ENCODE measurements at regions not wholly inside any gene's neighbourhood (a gene's known extent, or its start where the extent isn't known, plus 50 kb on each side); places are given as distances from the start of the nearest gene placed in this dataset.

DNA sequence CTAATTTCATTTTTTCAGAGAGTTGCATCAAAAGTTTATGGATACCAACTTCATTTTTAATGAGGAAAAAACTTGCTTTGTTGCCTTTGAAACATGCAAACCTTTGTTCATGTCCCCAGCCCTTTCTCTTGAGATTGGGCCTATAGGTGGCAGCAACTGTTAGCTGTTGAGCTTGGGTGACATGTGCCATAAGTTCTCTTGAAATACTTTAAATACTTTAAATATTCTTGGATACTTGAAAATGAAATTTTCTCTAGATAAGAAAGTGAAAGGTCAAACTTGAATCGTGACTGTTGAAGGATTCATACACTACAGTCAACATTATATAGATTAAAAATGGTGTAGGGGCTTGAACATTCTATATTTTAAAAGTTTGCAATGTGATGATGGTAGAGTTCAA lies 294.9 kb downstream of the NDFIP2 start:
- TF ChIP-seq GATA2 (IDR thresholded peaks at IDR 0.05; ENCODE audit: low read depth, low read length) (no peak), GATA3 (IDR thresholded peaks at IDR 0.05; ENCODE audit: low read depth, low read length) (no peak)

DNA sequence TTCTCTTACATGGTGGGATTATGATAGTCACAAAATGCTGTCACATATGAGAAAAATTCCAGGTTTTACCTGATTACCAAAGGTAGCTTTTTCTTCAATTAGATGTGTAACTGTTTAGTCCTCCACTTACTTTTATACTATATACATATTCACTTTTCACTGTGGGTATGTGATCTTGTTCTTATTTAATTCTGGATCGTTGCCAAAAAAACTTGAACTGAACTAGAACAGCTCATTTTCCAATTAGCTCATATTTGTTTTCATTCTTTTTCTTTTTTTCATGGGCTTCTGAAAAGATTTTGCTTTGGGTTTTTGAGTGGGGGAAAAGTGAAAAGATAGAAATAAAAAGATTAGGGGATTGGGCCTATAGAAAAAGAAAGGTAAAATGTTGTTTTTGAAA lies 291.9 kb downstream of the NDFIP2 start:
- TF ChIP-seq GATA2 (IDR thresholded peaks at IDR 0.05; ENCODE audit: low read depth, low read length) (no peak), GATA3 (IDR thresholded peaks at IDR 0.05; ENCODE audit: low read depth, low read length) (no peak)

DNA sequence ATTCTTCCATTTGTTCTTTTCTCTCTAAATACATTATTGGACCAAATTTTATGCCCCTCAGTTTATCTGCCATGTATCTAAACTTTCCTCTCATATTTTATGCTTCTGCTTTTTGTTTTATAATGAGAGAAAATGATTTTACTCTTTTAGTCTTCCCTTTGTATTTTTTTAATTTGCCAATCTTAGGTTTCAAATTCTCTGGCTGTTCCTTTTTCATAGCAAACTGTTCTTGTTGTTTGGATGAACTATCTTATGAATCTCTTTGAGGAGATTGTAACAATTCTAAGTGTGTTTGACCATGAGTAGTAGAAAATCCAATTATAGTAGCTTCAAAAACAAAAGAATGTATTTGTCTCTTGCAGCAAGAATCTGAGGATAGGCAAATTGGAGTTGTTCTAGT lies 290.5 kb downstream of the NDFIP2 start:
- TF ChIP-seq GATA2 (IDR thresholded peaks at IDR 0.05; ENCODE audit: low read depth, low read length) (no peak), GATA3 (IDR thresholded peaks at IDR 0.05; ENCODE audit: low read depth, low read length) (no peak)

DNA sequence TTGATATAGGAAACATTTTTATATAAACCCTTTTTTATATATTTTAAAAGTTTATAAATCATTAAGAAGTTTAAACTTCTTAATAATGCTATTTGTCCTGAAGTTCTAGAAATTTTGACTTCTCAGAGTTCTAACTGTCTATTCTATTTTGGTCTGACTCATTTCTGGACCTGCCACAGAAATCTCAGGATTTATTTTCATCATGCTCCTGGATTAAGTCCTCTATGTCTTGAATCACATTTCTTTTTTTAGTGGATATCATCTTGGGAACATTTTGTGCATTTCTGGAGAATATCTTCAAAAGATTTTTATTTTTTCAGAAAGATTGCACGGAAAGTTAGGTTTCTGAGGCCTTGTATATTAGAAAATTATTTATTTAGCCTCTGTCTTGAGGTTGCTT lies 289.1 kb downstream of the NDFIP2 start:
- TF ChIP-seq GATA2 (IDR thresholded peaks at IDR 0.05; ENCODE audit: low read depth, low read length) (no peak), GATA3 (IDR thresholded peaks at IDR 0.05; ENCODE audit: low read depth, low read length) (no peak)

DNA sequence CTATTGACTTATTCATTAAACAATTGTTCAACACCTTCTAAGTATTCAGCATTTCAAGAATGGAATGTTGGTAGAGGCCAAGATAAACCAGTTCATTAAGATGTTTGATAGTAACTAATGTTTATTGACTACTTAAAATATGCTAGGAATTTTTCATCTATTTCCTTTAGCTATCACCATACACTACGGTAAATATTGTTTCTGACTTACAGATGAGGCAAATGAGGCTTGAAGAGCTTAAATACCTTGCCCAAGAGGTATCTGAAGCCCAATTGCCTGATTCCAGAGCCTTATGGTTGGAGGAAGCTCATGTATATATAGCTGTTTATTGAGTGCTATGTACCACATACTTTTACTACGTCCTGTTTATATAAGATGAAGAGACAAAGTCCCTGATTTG lies 286.2 kb downstream of the NDFIP2 start:
- no peak for TF ChIP-seq GATA3 (IDR thresholded peaks at IDR 0.05; ENCODE audit: low read depth, low read length)
- no peak for TF ChIP-seq GATA2 (IDR thresholded peaks at IDR 0.05; ENCODE audit: low read depth, low read length)

DNA sequence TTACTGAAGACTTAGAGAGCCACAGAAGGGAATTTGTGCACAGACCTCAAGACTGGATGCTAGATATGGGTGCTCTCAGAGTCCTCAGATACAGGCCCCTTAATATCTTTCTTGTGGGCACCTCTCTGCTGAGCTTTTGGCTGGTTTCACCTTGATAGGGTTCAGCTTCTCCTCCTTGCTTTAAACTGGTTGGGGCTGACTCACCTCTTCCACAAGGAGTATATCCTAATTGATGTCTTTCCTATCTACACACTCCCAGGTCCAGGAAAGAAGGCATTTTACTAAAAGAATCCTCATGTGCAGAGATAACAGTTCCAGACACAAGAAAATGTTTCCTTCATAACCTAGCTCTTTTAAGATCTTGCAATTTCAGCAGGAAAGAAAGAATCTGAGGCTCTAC lies 284.4 kb downstream of the NDFIP2 start:
- no peak for TF ChIP-seq GATA2 (IDR thresholded peaks at IDR 0.05; ENCODE audit: low read depth, low read length)
- TF ChIP-seq GATA3 (IDR thresholded peaks at IDR 0.05; ENCODE audit: low read depth, low read length), result no peak

DNA sequence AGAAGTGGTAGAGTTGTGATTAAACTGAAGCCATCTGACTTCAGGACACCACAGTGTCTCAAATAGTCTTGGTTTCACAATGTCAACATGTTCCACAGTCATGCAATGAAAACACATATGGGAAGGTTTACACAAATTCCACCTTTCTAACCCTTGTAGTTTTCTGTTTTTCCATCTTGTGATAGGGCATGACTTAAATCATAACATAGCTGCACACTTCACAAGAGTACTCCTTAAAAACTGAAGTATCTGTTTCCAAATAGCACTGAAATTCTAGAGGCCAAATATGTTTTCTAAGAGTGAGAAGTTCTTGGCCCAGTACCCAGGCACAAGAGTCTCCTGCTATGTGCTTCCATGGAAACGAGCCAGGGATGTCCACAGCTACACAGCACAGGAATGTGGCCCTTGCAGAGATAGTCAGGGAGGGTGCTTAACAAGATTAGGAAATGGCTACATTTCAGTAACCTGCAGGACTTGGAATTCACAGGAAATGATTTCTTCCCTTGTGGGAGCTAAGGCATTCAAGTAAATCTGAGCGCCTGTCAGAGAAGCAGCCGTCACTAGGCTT lies 269.1 kb downstream of the NDFIP2 start:
- TF ChIP-seq GATA2 (IDR thresholded peaks at IDR 0.05; ENCODE audit: low read depth, low read length) (no peak), GATA3 (IDR thresholded peaks at IDR 0.05; ENCODE audit: low read depth, low read length) (no peak)

DNA sequence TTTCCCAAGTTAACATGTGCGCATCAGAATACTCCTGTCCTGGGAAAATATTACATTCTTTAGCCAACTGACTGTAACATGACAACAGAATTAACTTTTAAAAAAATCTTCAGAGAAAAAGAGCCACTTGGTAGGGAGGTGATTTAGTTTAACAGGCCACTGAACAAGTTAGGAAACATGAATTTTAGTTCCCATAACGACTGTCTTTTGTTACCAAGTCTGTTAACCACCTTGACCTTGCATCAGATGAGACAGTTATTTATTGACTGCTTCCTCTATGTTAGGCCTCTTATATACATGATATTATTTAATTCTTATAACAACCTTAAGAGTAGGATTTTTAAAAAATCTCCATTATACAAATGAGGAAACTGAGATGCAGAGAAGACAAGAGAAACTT lies 268.6 kb downstream of the NDFIP2 start:
- TF ChIP-seq GATA2 (IDR thresholded peaks at IDR 0.05; ENCODE audit: low read depth, low read length), result no peak
- no peak for TF ChIP-seq GATA3 (IDR thresholded peaks at IDR 0.05; ENCODE audit: low read depth, low read length)

DNA sequence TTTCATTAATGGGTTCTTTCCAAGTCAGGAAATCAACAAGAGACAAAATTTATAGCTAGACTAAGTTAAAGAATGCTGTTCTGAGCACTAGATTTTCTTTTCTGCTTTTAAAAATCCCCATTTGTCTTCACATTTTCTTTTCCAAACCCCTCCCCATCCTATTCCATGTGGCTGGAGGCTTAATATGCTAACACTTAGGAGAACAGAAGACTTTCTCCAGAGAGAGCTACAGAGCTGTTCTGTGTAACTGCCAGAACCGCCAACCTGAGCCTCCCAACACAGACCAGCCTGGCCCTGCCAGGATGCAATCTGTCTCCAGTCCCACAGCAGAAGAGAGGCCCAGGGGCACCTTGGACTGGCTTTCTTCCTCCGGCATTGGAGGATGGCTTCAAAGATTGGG lies 264.1 kb downstream of the NDFIP2 start:
- no peak for TF ChIP-seq GATA2 (IDR thresholded peaks at IDR 0.05; ENCODE audit: low read depth, low read length)
- TF ChIP-seq GATA3 (IDR thresholded peaks at IDR 0.05; ENCODE audit: low read depth, low read length), result no peak

DNA sequence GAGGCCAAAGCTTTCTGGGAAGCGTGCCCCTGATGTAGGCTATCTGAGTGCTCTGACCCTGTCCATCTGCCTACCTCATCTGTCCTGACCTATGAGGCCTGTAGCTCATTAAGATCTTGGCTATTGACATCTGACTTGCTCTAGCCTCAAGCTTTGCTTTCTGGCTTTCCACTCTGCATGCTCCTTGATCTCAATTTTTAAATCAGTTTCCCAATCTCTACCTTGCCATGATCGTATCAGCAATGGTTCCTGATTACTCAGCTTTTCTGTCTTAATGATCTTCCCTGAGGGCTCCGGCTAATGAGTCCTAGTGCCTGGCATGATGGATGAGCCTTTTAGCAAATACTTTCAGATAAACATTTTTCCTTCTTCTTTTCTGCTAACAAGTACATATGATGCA lies 262.0 kb downstream of the NDFIP2 start:
- TF ChIP-seq GATA3 (IDR thresholded peaks at IDR 0.05; ENCODE audit: low read depth, low read length) (peak; percentile 100), GATA2 (IDR thresholded peaks at IDR 0.05; ENCODE audit: low read depth, low read length) (peak; percentile 99)

DNA sequence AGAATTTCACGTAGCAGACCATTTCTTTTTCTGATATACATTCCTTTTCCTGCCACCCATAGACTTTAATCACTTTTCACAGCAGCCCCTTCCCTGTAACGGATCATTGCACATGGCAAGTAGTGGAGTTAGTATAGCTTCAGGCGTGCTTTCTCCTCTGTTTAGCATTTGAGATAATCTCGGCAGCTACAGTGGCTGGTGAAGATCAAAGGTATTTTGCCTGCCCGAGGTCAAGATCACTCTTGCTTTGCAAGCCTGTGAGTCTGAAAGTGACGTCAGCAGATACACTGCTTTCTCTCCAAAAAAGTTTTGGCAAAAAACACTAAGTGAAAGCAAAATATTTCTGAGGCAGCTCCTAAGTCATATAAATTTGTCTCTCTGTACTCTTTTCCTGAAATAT lies 260.0 kb downstream of the NDFIP2 start:
- TF ChIP-seq GATA2 (IDR thresholded peaks at IDR 0.05; ENCODE audit: low read depth, low read length) (peak; percentile 88), GATA3 (IDR thresholded peaks at IDR 0.05; ENCODE audit: low read depth, low read length) (peak; percentile 84)

DNA sequence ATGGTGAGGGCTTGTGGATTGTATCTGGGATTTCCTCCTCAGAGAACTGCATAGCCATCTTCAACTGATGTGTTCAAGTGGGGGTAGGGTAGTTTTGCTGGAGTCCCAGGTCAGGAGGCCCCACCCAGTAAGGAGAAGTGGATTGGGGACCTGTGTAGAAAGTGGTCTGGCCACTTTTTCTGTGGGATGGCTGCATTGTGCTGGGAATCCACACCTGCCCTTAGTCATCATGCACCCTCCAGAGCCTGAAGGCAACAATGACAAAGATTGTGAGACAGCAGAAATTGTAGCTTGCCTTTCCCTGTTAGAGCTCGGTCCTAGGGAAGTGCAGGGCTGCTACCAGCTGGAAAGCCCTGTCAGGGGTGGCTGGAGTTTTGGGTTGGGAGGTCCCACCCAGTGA lies 255.4 kb downstream of the NDFIP2 start:
- no peak for TF ChIP-seq GATA3 (IDR thresholded peaks at IDR 0.05; ENCODE audit: low read depth, low read length)
- TF ChIP-seq GATA2 (IDR thresholded peaks at IDR 0.05; ENCODE audit: low read depth, low read length), result no peak

DNA sequence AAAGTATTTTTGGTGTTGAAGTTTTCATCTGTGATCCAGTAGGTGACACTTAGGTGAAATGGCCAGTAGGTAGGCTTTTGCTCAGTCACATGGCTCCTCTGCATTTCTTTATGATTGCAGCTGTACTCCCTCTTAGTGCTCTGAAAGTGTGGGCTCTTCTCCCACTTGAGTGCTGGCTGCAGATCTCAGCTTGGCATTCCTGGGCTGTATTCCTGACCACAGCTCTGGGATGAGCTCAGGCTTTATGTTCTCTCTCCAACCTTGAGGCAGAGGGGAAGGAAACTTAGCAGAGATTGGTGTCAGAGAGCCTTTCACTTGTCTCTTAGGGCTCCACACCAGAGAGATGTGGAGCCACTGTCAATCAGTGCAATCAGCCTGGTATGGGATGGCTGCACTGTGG lies 254.3 kb downstream of the NDFIP2 start:
- no peak for TF ChIP-seq GATA2 (IDR thresholded peaks at IDR 0.05; ENCODE audit: low read depth, low read length)

DNA sequence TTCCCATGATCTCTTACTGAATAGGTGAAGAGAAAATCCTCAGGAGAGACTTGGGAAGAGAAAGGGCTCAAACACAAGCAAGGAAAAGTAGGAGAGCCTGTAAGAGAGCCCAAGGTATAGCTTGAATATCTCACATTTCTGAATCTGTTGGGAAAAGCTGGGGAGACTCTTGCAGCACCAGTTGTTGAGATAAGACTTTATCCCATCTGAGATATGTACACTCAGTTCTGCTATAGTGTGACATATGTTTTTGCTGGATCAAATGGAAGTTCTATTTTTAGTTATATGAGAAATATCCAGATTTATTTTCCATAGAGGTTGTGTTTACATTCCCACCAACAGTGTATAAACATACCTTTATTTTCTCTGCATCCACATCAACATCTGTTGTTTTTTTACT lies 246.1 kb downstream of the NDFIP2 start:
- no peak for TF ChIP-seq GATA3 (IDR thresholded peaks at IDR 0.05; ENCODE audit: low read depth, low read length)
- TF ChIP-seq GATA2 (IDR thresholded peaks at IDR 0.05; ENCODE audit: low read depth, low read length), result no peak

DNA sequence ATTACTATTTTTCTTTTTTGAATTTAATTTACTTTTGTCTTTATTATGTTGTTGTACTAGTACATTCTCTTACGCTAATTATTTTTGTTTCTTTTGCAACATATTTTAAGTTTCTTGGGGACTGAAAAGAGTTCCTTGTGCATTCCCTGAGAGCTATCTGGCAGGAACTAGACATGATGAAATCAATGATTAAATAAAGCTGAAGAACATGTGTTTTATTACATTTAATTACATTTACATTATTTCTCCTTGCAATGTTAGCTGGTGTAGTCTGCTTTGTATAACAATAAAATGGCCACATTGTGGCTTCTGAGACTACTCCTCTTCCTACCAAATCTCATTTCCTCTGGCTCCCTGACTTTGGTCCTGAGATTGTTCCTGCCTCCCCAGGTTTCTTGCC lies 244.9 kb downstream of the NDFIP2 start:
- TF ChIP-seq GATA3 (IDR thresholded peaks at IDR 0.05; ENCODE audit: low read depth, low read length) (no peak), GATA2 (IDR thresholded peaks at IDR 0.05; ENCODE audit: low read depth, low read length) (no peak)
